ENCODE measurements at regions not wholly inside any gene's neighbourhood (a gene's known extent, or its start where the extent isn't known, plus 50 kb on each side); places are given as distances from the start of the nearest gene placed in this dataset.

DNA sequence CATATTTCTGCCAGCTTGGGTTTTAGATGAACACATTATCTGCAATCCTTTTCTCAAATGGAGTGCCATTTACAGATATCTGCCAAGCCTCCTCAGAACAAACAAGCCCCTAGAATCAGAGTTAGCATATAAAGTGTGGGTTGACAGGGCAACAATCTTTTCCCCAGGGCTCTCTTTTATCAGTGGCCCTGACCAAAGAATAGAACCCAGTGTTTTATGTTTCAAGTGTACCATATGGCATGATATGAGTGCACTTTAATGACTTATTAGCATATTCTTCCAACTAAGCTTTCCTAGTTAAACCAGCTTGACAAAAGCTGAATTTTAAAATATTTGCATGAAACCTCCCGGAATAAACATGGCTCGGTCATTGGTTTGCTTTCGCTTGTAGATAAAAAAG is 57.3 kb downstream of the EVX1 start:
- TF ChIP-seq ZNF274 (IDR thresholded peaks at IDR 0.05; ENCODE audit: low read depth, low read length) (no peak), YY1 (IDR thresholded peaks at IDR 0.05; ENCODE audit: insufficient read depth, insufficient read length) (no peak), SUZ12 (IDR thresholded peaks at IDR 0.05; ENCODE audit: extremely low read depth, insufficient read depth, insufficient read length) (no peak)
